Thyroid gland (tissue), 4 donors: ENCODE measurements at regions not wholly inside any gene's neighbourhood (a gene's known extent, or its start where the extent isn't known, plus 50 kb on each side); places are given as distances from the start of the nearest gene placed in this dataset.

Experiments used
- POLR2A ChIP-seq, 2 donors: fragments of 450-650 bp; IDR thresholded peaks; one replicate each; pipeline ENCODE4 v1.6.1; 2017; ENCODE audit warnings: antibody characterized with exemption in 2 of 2, mild to moderate bottlenecking in 2 of 2, moderate library complexity in 1 of 2
- TF ChIP-seq, protein P1 (sequence below), 6 experiments: fragments of 200-600 bp in 3 of 6; fragments of 450-650 bp in 3 of 6; sonication (generic) in 3 of 6; IDR thresholded peaks; one replicate each; pipeline ENCODE4 v1.5.1; 2016 to 2019; ENCODE audit warnings: antibody characterized with exemption in 6 of 6, mild to moderate bottlenecking in 2 of 6, inconsistent platforms in 1 of 6, moderate library complexity in 1 of 6

DNA sequence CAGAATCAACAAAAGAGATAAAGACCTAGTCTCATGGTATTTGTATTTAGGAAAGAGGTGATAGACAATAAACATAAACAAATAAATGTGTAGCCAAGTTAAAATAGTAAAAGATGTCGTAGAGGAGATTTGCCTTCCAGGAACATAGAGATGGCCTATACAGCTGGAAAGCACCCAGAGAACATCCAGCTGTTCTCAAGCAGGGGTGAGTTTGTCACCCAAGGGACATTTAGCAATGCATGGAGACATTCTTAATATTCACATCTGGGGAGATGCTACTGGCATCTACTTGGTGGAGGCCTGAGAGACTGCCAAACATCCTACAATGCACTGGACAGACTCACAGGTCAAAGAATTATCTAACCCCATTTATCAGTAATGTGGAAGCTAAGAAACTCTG, 88.3 kb downstream of the C11orf87 start:
- TF ChIP-seq, protein P1, sequence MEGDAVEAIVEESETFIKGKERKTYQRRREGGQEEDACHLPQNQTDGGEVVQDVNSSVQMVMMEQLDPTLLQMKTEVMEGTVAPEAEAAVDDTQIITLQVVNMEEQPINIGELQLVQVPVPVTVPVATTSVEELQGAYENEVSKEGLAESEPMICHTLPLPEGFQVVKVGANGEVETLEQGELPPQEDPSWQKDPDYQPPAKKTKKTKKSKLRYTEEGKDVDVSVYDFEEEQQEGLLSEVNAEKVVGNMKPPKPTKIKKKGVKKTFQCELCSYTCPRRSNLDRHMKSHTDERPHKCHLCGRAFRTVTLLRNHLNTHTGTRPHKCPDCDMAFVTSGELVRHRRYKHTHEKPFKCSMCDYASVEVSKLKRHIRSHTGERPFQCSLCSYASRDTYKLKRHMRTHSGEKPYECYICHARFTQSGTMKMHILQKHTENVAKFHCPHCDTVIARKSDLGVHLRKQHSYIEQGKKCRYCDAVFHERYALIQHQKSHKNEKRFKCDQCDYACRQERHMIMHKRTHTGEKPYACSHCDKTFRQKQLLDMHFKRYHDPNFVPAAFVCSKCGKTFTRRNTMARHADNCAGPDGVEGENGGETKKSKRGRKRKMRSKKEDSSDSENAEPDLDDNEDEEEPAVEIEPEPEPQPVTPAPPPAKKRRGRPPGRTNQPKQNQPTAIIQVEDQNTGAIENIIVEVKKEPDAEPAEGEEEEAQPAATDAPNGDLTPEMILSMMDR (IDR thresholded peaks at IDR 0.05) = no peak
- TF ChIP-seq POLR2A (IDR thresholded peaks at IDR 0.05) = no peak
